Glutamatergic neuron (in vitro differentiated cells): ENCODE measurements at regions not wholly inside any gene's neighbourhood (a gene's known extent, or its start where the extent isn't known, plus 50 kb on each side); places are given as distances from the start of the nearest gene placed in this dataset.
"Not testable (repeated sequence)": the region's sequence is repeated elsewhere in the genome, so short reads cannot be mapped to it uniquely, and the experiment has no call there.

Experiments used
- DNase-seq: peaks from one replicate; pipeline ENCODE4 v3.0.0; 2022
- H3K27ac Mint-ChIP-seq: one replicate; pipeline ENCODE4 v1.8.0; 2020; ENCODE audit warnings: mild to moderate bottlenecking, mixed read lengths, inconsistent platforms; ENCODE audit not compliant: unreplicated experiment
- H3K27me3 Mint-ChIP-seq: one replicate; pipeline ENCODE4 v1.8.0; 2020; ENCODE audit warnings: mild to moderate bottlenecking, moderate library complexity, mixed read lengths, inconsistent platforms; ENCODE audit not compliant: unreplicated experiment
- H3K36me3 Mint-ChIP-seq: one replicate; pipeline ENCODE4 v1.8.0; 2020; ENCODE audit warnings: mild to moderate bottlenecking, mixed read lengths, inconsistent platforms; ENCODE audit not compliant: unreplicated experiment
- H3K4me1 Mint-ChIP-seq: one replicate; pipeline ENCODE4 v1.8.0; 2020; ENCODE audit warnings: mild to moderate bottlenecking, low read depth, mixed read lengths, inconsistent platforms; ENCODE audit not compliant: unreplicated experiment
- H3K4me3 Mint-ChIP-seq: one replicate; pipeline ENCODE4 v1.8.0; 2020; ENCODE audit warnings: mild to moderate bottlenecking, mixed read lengths, inconsistent platforms; ENCODE audit not compliant: unreplicated experiment
- H3K9me3 Mint-ChIP-seq: one replicate; pipeline ENCODE4 v1.8.0; 2020; ENCODE audit warnings: mild to moderate bottlenecking, moderate library complexity, mixed read lengths, inconsistent platforms; ENCODE audit not compliant: unreplicated experiment
- CTCF ChIP-seq: fragments of 200-600 bp; sonication (generic); IDR thresholded peaks from one replicate; pipeline ENCODE4 v1.5.0; 2021; ENCODE audit not compliant: partially characterized antibody, unreplicated experiment

GRCh38 chr4:135418353-135418752 lies 1216.8 kb upstream of the PABPC4L start:
- DNase-seq: no peak
- Mint-ChIP-seq H3K4me1 (no peaks in the 10 kb centered on the region), H3K27ac (no peak overlapping the region), H3K36me3 (no peaks in the 10 kb centered on the region), H3K9me3 (no peaks in the 10 kb centered on the region), H3K4me3 (no peak overlapping the region), H3K27me3 (peaks cover 1% of the 10 kb centered on the region)
- TF ChIP-seq CTCF: peak; percentile 70

GRCh38 chr4:135412213-135412612 lies 1210.6 kb upstream of the PABPC4L start:
- no peaks in the 10 kb centered on the region for H3K27me3 Mint-ChIP-seq
- no peak for TF ChIP-seq CTCF
- no peaks in the 10 kb centered on the region for H3K36me3 Mint-ChIP-seq
- H3K4me3 Mint-ChIP-seq: no peak overlapping the region
- H3K27ac Mint-ChIP-seq: no peak overlapping the region
- DNase-seq: no peak
- no peaks in the 10 kb centered on the region for H3K4me1 Mint-ChIP-seq
- no peaks in the 10 kb centered on the region for H3K9me3 Mint-ChIP-seq

DNA sequence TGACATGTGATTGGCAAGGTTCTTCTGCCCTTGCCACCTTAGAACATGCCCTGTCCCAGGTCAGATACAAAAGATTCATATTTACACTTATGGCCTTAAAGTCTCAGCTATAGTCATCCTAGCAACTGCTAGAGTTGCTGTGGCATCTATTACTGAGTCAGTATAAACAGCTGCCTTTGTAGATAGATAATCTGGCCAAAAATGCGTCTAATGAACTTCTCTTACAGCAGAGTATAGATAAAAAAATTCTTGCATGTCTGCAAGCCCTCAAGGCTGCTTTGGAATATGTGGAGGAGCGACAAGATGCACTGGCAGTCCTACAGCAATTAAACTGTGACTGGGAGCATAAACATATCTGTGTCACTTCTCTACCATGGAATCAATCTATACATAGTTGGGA lies 1209.7 kb upstream of the PABPC4L start:
- no peak overlapping the region for H3K4me3 Mint-ChIP-seq

DNA sequence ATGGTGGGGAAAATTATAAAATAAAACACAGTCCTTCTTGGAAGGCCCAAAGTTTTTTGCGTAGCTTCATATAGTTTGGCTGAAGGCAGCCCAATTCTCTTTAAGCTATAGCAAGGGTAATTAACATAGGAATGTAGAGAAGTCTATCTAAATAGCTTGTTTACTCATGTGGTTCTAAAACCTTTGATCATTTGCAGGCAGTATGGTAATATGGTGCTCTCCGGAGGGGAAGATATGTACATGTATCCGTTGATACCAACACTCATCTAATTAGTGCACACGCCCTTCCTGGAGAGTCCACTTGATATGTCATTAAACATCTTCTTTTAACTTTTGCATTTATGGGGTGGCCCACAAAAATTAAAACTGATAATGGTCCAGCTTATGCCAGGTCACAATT lies 1207.7 kb upstream of the PABPC4L start:
- DNase-seq, H3K9me3 Mint-ChIP-seq, H3K4me1 Mint-ChIP-seq, H3K27ac Mint-ChIP-seq, H3K27me3 Mint-ChIP-seq, H3K4me3 Mint-ChIP-seq: not testable (repeated sequence)
- peaks cover 13% of the 10 kb centered on the region for H3K36me3 Mint-ChIP-seq

More for the DNA sequence above, 1209.7 kb upstream of the PABPC4L start:
- DNase-seq: no peak
- H3K27me3 Mint-ChIP-seq: no peaks in the 10 kb centered on the region
- H3K9me3 Mint-ChIP-seq: no peaks in the 10 kb centered on the region
- no peaks in the 10 kb centered on the region for H3K4me1 Mint-ChIP-seq
- H3K36me3 Mint-ChIP-seq: no peaks in the 10 kb centered on the region
- TF ChIP-seq CTCF: no peak
- no peak overlapping the region for H3K27ac Mint-ChIP-seq

GRCh38 chr4:135408109-135408508 lies 1206.5 kb upstream of the PABPC4L start:
- peaks cover 8% of the 10 kb centered on the region for H3K9me3 Mint-ChIP-seq
- no peaks in the 10 kb centered on the region for H3K27me3 Mint-ChIP-seq
- no peak overlapping the region for H3K27ac Mint-ChIP-seq
- no peak overlapping the region for H3K4me3 Mint-ChIP-seq
- DNase-seq: no peak
- no peak for TF ChIP-seq CTCF
- peaks cover 16% of the 10 kb centered on the region for H3K36me3 Mint-ChIP-seq
- H3K4me1 Mint-ChIP-seq: no peaks in the 10 kb centered on the region

- DNase-seq, H3K9me3 Mint-ChIP-seq, H3K4me3 Mint-ChIP-seq, H3K27ac Mint-ChIP-seq, H3K4me1 Mint-ChIP-seq, H3K27me3 Mint-ChIP-seq: not testable (repeated sequence)
- peaks cover 16% of the 10 kb centered on the region for H3K36me3 Mint-ChIP-seq
Observed at GRCh38 chr4:135406597-135406996, 1205.0 kb upstream of the PABPC4L start.
